ENCODE measurements at regions not wholly inside any gene's neighbourhood (a gene's known extent, or its start where the extent isn't known, plus 50 kb on each side); places are given as distances from the start of the nearest gene placed in this dataset.

DNA sequence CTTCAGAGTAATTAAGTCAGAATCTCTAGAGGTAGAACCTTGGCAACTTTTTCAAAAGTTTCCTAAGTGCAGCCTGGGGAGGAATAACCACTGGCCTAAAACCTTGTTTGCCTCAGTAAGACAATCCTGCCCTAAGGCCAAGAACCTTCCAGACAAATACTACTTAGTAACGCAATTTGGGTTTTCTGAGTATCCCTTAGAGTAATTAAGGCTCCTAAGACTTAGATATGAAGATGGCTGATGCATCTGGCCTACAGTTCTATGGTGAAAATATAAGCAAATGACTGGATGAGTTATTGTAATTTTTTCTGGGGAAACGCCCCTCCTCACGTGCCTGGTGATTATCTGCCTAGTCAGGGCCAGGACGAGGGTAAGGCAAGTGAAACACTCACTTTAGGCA lies 95.7 kb upstream of the DLX2 start:
- Histone ChIP-seq H3K4me1 (no peaks in the 10 kb centered on the region), H3K9me3 (peaks cover 0 to 29% (median 16%) of the 10 kb centered on the region in 4 donors), H3K36me3 (no peaks in the 10 kb centered on the region), H3K27me3 (no peaks in the 10 kb centered on the region), H3K4me3 (no peak overlapping the region), H3K27ac (replicated peaks in 1 of 4) (no peak overlapping the region)
- intact Hi-C loops (cut with DNase I), result no loop called here
- WGBS, result 78% methylated on average over 4 of the region's 4 CpGs
- TF ChIP-seq EP300 (IDR thresholded peaks at IDR 0.05) (no peak), POLR2A (IDR thresholded peaks at IDR 0.05; ENCODE audit: low read depth) (no peak), CTCF (IDR thresholded peaks at IDR 0.05) (no peak), POLR2AphosphoS5 (IDR thresholded peaks at IDR 0.05) (no peak)
- no peak for DNase-seq (ENCODE audit: extremely low spot score)

GRCh38 chr2:172198908-172199307 lies 96.2 kb upstream of the DLX2 start:
- no peak for DNase-seq (ENCODE audit: extremely low spot score)
- Histone ChIP-seq H3K27ac (replicated peaks in 1 of 4) (no peak overlapping the region), H3K4me1 (no peaks in the 10 kb centered on the region), H3K9me3 (peaks cover 0 to 24% (median 14%) of the 10 kb centered on the region in 4 donors), H3K36me3 (no peaks in the 10 kb centered on the region), H3K4me3 (no peak overlapping the region), H3K27me3 (no peaks in the 10 kb centered on the region)
- intact Hi-C loops (cut with DNase I), result no loop called here
- no peak for TF ChIP-seq CTCF (IDR thresholded peaks at IDR 0.05)
- TF ChIP-seq POLR2A (IDR thresholded peaks at IDR 0.05; ENCODE audit: low read depth), result no peak
- no peak for TF ChIP-seq POLR2AphosphoS5 (IDR thresholded peaks at IDR 0.05)
- no peak for TF ChIP-seq EP300 (IDR thresholded peaks at IDR 0.05)
- 93% methylated on average over 1 of the region's 1 CpG for WGBS

- 88% methylated on average over 2 of the region's 2 CpGs for WGBS
- TF ChIP-seq CTCF (IDR thresholded peaks at IDR 0.05) (peak in 2 of 3 experiments; percentile 6 to 27), POLR2AphosphoS5 (IDR thresholded peaks at IDR 0.05) (no peak)
- intact Hi-C loops (cut with DNase I), result no loop called here
- H3K4me1 ChIP-seq, result no peaks in the 10 kb centered on the region
- DNase-seq (ENCODE audit: extremely low spot score), result no peak
- peaks cover 0 to 16% (median 10%) of the 10 kb centered on the region in 4 donors for H3K9me3 ChIP-seq
- no peaks in the 10 kb centered on the region for H3K36me3 ChIP-seq
- no peak overlapping the region for H3K27ac ChIP-seq (replicated peaks in 1 of 4)
- H3K4me3 ChIP-seq, result no peak overlapping the region
- H3K27me3 ChIP-seq, result no peaks in the 10 kb centered on the region
Measured at GRCh38 chr2:172200495-172201085, 97.9 kb upstream of the DLX2 start.

GRCh38 chr2:172204309-172204708 lies 101.6 kb upstream of the DLX2 start:
- no peaks in the 10 kb centered on the region for H3K27me3 ChIP-seq
- H3K27ac ChIP-seq (replicated peaks in 1 of 4), result no peak overlapping the region
- WGBS, result 90% methylated on average over 7 of the region's 7 CpGs
- H3K36me3 ChIP-seq, result no peaks in the 10 kb centered on the region
- H3K9me3 ChIP-seq, result peaks cover 0 to 13% (median 10%) of the 10 kb centered on the region in 4 donors
- no peak for DNase-seq (ENCODE audit: extremely low spot score)
- intact Hi-C loops (cut with DNase I), result no loop called here
- H3K4me3 ChIP-seq, result no peak overlapping the region
- H3K4me1 ChIP-seq, result no peaks in the 10 kb centered on the region
- TF ChIP-seq CTCF (IDR thresholded peaks at IDR 0.05), result no peak
- TF ChIP-seq EP300 (IDR thresholded peaks at IDR 0.05), result no peak
- TF ChIP-seq POLR2AphosphoS5 (IDR thresholded peaks at IDR 0.05), result no peak
- TF ChIP-seq POLR2A (IDR thresholded peaks at IDR 0.05; ENCODE audit: low read depth), result no peak

GRCh38 chr2:172204762-172205161 lies 102.1 kb upstream of the DLX2 start:
- Histone ChIP-seq H3K9me3 (peaks cover 0 to 8% (median 8%) of the 10 kb centered on the region in 4 donors), H3K27ac (replicated peaks in 1 of 4) (no peak overlapping the region), H3K4me3 (no peak overlapping the region), H3K36me3 (no peaks in the 10 kb centered on the region), H3K4me1 (no peaks in the 10 kb centered on the region), H3K27me3 (no peaks in the 10 kb centered on the region)
- intact Hi-C loops (cut with DNase I), result no loop called here
- no peak for DNase-seq (ENCODE audit: extremely low spot score)
- 93% methylated on average over 2 of the region's 2 CpGs for WGBS
- no peak for TF ChIP-seq POLR2AphosphoS5 (IDR thresholded peaks at IDR 0.05)
- TF ChIP-seq EP300 (IDR thresholded peaks at IDR 0.05), result no peak
- TF ChIP-seq POLR2A (IDR thresholded peaks at IDR 0.05; ENCODE audit: low read depth), result no peak
- no peak for TF ChIP-seq CTCF (IDR thresholded peaks at IDR 0.05)
